ENCODE measurements at regions not wholly inside any gene's neighbourhood (a gene's known extent, or its start where the extent isn't known, plus 50 kb on each side); places are given as distances from the start of the nearest gene placed in this dataset.

DNA sequence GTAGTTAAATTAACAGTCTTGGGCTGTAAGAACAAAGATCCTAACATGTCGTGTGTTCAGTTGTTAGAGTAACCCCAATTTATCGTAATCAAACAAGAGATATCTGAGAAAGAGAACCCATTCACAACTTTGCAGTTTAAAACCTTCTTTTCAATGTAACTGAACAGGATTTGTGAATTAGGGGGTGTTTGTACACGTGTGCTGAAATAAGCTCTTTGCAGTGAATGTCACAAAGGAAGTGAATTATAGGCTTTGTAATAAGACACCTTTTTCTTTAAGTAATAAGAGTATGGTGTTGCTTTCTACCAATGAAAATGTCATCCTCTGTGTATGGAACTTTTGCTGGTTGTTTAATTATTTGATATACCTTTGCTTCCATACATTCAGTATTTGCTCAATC, 114.0 kb downstream of the ALX1 start:
- intact Hi-C loops (cut with DNase I) = no loop called here
- Histone ChIP-seq H3K27me3 (replicated peaks; ENCODE audit: insufficient read depth) (no peaks in the 10 kb centered on the region), H3K27ac (no peak overlapping the region), H3K9me3 (no peaks in the 10 kb centered on the region), H3K4me3 (no peak overlapping the region), H3K4me1 (replicated peaks) (no peaks in the 10 kb centered on the region), H3K36me3 (no peaks in the 10 kb centered on the region)
- DNase-seq (ENCODE audit: low spot score) = no peak
- TF ChIP-seq POLR2AphosphoS5 (IDR thresholded peaks at IDR 0.05) (no peak), CTCF (IDR thresholded peaks at IDR 0.05) (no peak), POLR2A (IDR thresholded peaks at IDR 0.05) (no peak)
- WGBS = 45% methylated on average over 3 of the region's 3 CpGs

DNA sequence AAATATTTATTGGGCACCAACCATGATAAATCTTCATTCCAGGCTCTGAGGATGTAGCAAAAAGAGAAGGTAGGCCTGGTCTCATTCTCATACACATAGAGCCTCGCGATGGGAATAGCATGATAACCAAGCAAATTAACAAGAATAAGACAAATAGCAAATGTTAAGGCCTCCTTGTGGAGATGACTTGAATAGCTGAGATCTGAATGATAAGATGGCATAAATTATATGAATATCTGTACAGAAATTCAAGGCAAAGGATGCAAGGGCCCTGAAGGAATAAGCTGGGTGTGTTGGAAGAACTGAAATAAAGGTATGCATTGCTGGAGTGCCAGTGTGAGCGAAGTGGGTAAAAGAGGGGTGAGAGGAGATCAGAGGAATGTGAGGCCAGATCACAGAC, 114.8 kb downstream of the ALX1 start:
- WGBS = 88% methylated on average over 3 of the region's 3 CpGs
- TF ChIP-seq CTCF (IDR thresholded peaks at IDR 0.05) (no peak), POLR2AphosphoS5 (IDR thresholded peaks at IDR 0.05) (no peak), POLR2A (IDR thresholded peaks at IDR 0.05) (no peak)
- Histone ChIP-seq H3K9me3 (no peaks in the 10 kb centered on the region), H3K27ac (no peak overlapping the region), H3K36me3 (no peaks in the 10 kb centered on the region), H3K27me3 (replicated peaks; ENCODE audit: insufficient read depth) (no peaks in the 10 kb centered on the region), H3K4me3 (no peak overlapping the region), H3K4me1 (replicated peaks) (no peaks in the 10 kb centered on the region)
- DNase-seq (ENCODE audit: low spot score) = no peak
- intact Hi-C loops (cut with DNase I) = no loop called here

DNA sequence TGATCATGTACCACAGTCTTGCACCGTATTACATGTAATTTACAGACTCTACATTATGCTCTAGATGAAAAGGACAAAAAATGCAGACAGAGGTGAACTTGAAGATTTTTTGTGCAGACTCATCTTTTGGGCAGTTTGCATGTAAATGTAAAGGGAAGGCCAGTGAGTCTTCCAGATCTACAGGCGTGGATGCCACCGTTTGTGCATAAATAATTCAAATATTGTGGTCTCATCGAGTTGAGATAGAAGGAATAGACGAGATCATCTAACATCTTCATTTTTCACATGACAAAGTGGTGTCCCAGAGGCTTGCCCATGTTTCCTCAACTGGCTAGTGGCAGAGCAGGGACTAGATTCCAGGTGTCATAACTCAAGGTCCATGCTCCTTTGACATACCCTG, 125.2 kb downstream of the ALX1 start:
- Histone ChIP-seq H3K4me1 (replicated peaks) (no peaks in the 10 kb centered on the region), H3K9me3 (no peaks in the 10 kb centered on the region), H3K36me3 (no peaks in the 10 kb centered on the region), H3K27ac (no peak overlapping the region), H3K27me3 (replicated peaks; ENCODE audit: insufficient read depth) (no peaks in the 10 kb centered on the region), H3K4me3 (no peak overlapping the region)
- no peak for TF ChIP-seq CTCF (IDR thresholded peaks at IDR 0.05)
- TF ChIP-seq POLR2A (IDR thresholded peaks at IDR 0.05) = no peak
- no peak for DNase-seq (ENCODE audit: low spot score)
- intact Hi-C loops (cut with DNase I) = no loop called here
- WGBS = 82% methylated on average over 5 of the region's 5 CpGs

- intact Hi-C loops (cut with DNase I) = no loop called here
- Histone ChIP-seq H3K9me3 (no peaks in the 10 kb centered on the region), H3K27ac (no peak overlapping the region), H3K4me3 (no peak overlapping the region), H3K36me3 (no peaks in the 10 kb centered on the region), H3K27me3 (replicated peaks; ENCODE audit: insufficient read depth) (no peaks in the 10 kb centered on the region), H3K4me1 (replicated peaks) (no peaks in the 10 kb centered on the region)
- 56% methylated on average over 4 of the region's 4 CpGs for WGBS
- no peak for TF ChIP-seq POLR2AphosphoS5 (IDR thresholded peaks at IDR 0.05)
- TF ChIP-seq POLR2A (IDR thresholded peaks at IDR 0.05) = no peak
- no peak for TF ChIP-seq CTCF (IDR thresholded peaks at IDR 0.05)
- no peak for DNase-seq (ENCODE audit: low spot score)
Measured at GRCh38 chr12:85405781-85406522, 125.9 kb downstream of the ALX1 start.

GRCh38 chr12:85413266-85413665, 133.2 kb downstream of the ALX1 start:
- Histone ChIP-seq H3K27ac (no peak overlapping the region), H3K27me3 (replicated peaks; ENCODE audit: insufficient read depth) (no peaks in the 10 kb centered on the region), H3K4me1 (replicated peaks) (no peaks in the 10 kb centered on the region), H3K4me3 (no peak overlapping the region), H3K9me3 (no peaks in the 10 kb centered on the region), H3K36me3 (no peaks in the 10 kb centered on the region)
- TF ChIP-seq POLR2A (IDR thresholded peaks at IDR 0.05) = no peak
- TF ChIP-seq POLR2AphosphoS5 (IDR thresholded peaks at IDR 0.05) = no peak
- TF ChIP-seq CTCF (IDR thresholded peaks at IDR 0.05) = no peak
- DNase-seq (ENCODE audit: low spot score) = no peak
- 75% methylated on average over 2 of the region's 2 CpGs for WGBS
- intact Hi-C loops (cut with DNase I) = no loop called here
